NCI-H446 treated with DMSO at 0.1 percent for 48 hours (cell line): ENCODE measurements at regions not wholly inside any gene's neighbourhood (a gene's known extent, or its start where the extent isn't known, plus 50 kb on each side); places are given as distances from the start of the nearest gene placed in this dataset.
A peak's percentile ranks its signal among the peaks of the same experiment; 100 is the strongest.

Source experiments
- DNase-seq: peaks from one replicate; lab custom pipeline; 2025; lab: John Stamatoyannopoulos, UW

DNA sequence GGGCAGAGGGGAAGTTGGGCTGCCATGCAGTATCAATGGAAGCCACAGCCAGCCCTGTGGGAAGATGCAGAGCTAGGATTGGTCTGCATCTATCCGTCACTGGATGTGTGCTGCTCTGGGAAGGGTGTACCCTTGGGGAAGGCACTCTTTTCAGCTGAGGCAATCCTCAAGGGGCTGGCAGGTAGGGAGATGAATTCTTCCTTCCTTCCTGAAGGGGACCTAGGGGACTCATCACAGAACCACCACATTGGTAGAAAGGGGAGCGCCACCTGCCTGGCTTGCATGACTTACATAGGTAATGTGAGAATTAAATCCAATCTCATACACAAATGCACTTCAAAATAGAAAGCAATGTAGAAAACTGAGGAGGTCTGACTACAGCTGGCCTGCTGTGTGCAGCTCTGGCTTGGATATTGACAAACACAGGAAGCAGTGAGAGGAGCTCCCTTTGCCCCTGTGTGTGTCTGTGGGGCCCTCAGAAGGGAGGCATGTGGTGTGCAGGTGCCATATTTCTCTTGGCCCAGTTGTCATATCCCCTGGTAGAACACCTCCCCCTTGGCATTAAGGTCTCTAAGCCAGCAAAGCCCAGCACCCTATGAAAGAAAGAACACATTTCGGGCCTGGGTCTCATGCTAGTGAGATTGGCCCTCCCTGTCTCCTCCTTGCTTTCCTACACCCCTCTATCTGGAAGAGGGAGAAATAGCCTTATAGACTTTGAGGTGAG is 260.3 kb upstream of the MOCS1 start:
- DNase-seq, result no peak

DNA sequence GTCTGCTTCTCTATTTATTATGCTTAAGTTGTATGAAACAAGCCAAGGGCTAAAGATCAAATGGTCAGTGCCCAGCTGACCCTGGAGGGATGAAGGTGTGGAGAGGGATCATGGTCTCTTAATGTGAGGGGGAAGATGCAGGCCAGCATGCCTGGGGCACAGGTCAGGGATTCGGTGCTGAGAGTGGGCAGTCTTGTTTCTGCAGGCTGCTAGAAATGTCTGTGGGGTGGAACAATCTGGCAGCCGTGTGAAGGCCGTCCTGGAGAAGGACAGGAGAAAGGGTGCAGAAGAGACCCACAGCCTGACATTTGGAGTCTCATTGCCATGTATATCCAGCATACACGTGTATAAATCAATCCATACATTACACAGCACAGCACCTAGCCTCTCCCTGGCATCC is 258.3 kb upstream of the MOCS1 start:
- DNase-seq, result no peak

DNA sequence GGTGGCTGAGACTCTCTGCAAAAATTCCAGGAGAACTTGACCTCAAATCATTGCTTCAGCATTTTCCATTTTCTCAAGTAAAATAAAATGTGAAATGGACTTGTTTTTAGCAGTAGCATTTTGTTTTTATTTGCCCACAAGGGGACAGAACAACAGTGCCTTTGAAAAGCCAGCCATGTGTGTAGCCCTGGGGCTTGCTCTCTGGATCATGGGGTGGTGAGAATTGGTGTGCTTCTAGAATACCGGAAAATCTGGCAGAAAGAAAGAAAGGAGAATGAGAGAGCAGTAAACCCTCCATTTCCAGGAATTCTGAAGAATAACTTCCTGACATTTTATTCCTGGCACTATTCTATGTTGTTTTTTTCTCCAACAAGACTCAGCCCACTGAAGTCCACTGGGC is 254.7 kb upstream of the MOCS1 start:
- DNase-seq, result no peak

DNA sequence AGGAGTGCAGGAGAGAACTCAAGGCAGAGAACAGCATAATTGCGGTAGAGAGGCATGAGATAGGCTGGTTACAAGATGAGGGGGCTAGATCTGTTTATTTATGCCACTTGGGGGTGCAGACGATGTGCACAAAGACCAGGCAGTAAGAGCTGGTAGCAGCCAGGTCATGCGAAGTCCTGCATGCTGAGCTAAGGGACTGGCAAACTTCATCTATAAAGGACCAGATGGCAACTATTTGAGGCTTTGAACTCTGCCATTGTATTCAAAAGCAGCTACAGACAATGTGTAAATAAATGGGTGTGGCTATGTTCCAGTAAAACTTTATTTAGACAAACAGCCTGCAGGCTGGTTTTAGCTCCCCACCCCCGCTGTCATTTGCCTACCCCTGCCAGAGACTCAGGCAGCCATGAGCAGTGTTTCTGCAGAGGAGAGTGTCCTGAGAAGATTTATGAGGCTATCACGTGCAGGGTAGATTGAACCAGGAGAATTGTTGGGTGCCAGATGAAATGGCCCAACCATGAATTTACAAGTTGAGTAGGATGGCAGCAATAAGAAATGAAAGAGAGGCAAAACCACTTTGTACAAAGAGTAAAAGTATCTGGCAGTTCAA is 253.4 kb upstream of the MOCS1 start:
- no peak for DNase-seq

DNA sequence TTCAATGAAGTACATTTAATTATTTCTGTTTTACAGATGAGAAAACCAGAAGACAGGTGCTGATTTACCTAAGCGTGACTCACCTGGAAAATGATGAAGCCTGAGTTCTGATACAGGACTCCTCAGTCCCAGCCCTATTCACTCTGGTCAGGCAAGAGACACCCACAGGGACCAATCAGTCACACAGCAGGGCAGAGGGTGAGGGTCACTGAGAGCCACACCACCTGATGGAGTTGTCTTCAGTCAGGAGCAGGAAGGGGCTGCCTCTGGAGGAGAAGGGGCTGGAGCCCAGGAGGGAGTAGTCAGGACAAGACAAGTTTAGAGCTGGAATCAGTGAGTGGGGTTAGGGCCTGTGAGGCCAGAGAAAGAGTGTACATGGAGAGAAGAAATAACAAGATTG is 251.2 kb upstream of the MOCS1 start:
- no peak for DNase-seq

DNA sequence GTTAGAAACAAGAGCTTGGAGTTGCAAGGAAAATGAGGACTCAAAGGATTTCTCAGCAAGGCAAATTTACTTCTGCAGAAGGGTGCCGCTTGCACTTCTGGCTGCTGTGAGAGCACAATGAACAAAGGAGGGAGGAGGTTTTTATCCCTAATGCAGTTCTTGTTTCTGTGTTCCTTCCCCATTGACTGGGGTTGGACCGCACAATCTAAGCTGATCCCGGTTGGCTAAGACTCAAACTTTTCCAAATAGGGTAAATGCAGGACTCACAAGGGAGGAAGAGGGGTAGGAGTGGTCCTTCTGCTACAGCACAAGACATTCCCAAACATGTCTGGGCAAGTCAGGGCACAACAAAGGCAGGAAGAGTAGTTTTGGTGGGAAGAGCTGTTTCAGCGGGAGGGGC is 249.6 kb upstream of the MOCS1 start:
- DNase-seq, result no peak

DNA sequence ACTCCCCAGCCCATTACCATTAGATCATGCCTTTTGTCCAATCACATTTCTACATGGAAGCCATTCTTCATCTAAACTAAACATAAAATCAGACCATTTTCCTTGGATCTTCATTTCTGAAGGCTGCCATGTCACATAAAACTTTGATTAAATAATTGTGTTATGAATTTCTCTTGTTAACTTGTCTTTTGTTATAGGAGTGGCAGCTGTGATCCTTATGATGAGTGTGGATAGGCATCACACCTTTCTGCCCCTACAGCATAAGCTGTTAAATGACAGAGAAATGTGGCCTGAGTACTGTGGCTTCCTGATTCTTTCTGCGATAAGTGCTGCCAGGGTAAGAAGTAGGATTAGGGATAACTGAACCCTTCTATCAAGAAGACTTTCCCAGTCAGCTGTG is 247.1 kb upstream of the MOCS1 start:
- DNase-seq, result no peak

DNA sequence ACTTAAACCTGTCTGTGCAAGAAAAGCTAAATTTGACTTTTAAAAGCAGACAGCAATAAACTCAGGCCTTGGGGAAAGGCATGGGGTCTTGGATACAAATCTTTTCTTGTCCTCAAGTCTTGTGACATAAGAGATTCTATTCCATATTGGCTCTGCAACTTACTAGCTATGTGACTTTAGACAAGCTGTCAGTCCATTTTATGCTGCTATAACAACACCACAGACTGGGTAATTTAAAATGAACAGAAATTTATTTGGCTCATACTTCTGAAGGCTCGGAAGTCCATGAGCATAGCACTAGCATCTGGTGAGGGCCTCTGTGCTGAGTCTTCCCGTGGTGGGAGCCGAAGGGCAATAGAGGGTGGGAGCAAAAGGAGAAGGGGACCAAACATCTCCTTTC is 246.0 kb upstream of the MOCS1 start:
- DNase-seq, result no peak

DNA sequence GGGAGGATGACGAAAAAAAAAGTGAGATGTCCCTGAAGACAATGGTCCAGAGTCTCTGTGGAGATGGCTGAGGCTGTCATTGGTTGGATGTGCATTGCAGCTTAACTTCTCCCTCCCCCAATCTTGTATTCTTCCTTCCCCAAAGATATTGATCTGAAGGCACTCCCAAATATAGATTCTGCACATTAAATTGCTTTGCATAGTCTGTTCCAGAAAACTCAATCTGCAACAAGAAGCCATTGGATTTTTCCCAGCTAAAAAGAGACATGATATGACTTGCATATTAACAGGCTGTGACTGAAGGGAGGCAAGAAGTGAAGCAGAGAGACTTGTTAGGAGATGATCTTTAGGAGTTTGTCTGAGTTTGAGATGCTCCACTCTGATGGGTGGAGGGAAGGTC is 245.2 kb upstream of the MOCS1 start:
- no peak for DNase-seq

DNA sequence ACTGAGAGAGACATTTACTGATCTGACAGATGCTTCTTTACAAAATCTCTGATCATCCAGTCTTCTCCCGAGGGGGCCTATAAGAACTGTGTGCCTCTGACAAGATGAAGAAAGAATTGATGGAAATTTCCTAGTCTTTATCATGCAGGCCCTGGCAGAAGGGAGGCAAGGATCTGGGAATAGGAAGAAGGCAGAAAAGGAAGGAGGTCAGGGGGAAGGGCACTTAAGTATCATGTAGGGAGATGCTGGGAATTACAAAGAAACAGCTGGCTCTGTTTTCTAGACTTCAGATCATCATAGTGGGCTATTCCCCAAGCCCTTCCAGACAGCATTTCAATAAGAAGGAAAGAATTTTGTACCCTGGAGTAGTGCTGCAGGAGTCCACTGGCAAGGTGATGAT is 243.3 kb upstream of the MOCS1 start:
- no peak for DNase-seq

DNA sequence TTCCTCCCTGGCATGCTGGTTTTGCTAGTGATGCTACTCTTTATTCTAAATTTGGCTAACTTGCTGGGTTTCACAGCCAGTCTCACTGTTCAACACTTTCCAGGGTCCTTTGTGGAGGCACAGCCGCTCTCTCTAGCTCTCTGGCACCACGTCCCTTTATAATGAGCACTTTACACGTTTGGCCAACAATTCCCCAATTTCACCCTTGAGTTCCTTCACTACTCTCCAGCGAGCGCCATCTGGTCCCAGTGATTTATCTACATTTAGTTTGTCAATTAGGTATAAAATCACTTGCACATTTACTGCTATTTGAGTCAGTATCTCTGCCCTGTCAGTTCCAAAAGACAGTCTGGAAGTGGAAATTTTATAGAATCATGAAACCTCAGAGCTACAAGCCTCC is 241.9 kb upstream of the MOCS1 start:
- peak; percentile 99 for DNase-seq

DNA sequence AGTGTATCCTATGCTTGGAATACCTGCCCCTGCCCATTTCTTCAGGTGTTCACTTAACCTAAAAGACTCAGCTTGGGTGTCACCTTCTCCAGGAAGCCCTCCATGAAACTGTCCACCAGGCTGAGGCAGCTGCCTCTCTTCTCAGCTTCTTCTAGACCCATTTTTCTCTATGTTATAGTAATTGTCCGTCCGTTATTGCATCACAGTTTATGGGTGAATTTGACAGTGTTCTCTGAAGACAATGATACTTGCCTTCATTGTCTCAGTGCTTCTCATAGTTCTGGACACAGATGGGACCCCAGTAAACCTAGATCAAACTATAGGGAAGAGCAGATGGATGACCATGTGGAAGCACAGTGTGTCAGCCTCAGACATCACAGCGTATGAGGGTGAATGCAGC is 238.0 kb upstream of the MOCS1 start:
- no peak for DNase-seq

DNA sequence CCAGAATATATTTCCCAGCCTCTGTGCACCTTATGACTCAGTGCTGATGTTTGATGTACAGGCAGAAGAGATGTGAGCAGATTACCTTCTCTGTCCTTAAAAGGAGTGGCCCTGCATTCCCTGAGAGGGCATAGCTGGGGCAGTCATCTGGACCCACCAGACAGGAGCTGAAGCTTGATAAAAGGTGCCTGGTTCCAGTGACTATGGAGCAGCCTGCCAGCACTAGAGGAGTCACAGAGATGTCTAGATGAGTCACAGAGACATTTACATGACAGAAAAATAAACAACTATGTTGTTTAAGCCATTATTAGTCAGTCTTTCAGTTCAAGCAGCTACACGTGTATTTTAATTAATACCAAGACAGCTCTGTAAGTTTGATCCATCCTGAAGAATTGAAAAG is 237.1 kb upstream of the MOCS1 start:
- no peak for DNase-seq

DNA sequence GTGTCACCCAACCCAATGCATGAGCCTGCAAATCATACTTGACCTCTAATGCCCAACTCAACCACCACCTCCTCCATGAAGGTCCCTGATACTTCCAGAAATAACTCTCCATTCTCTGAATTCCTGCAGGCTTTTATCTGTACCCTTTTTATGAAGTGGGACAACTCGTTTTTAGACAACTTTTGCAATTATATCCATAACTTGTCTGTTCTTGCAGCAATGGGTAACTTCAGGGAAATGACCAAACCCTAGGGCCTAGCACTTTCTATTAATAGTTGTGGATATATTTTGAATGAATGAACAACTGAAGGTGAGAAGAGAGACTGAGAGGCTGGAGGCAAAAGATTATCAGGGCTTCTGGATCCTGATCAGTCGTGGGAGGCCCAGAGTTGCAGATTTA is 236.6 kb upstream of the MOCS1 start:
- no peak for DNase-seq

DNA sequence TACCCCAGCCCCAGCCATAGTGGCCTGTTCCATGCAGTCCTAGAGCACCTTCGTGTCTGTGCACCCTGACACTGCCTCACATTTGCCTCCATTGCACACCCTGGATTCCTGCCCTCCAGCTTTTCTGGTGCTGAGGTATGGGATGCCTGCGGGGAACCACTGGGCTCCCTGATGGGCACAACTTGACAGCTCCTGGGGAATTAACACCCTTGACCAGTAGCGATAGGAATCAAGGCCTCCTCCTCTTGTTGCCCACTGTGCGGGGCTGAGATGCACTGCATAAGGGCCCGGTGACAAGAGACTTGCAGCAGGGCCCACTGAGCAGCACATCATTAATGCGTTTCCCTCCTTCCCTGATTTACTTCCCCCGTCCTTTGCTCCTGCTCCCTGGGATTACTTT is 235.6 kb upstream of the MOCS1 start:
- no peak for DNase-seq

DNA sequence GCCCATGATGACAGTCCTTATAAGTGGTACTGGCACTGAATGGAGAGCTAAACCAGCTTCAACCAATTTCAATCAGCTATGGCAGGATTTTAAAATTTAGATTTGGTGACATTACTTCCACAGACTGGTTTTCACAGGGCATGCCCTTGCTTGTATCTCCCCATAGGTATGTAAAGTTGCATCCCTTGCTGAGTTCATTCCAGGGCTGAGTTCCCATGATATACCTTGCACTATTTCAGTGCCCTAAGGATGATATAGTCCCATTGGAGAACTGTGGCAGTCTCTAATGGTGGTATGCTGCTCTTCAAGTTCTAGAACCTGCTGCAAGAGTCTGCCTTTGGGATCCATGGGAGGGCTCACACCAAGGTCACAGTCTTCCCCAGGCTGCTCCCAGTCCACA is 232.7 kb upstream of the MOCS1 start:
- no peak for DNase-seq

DNA sequence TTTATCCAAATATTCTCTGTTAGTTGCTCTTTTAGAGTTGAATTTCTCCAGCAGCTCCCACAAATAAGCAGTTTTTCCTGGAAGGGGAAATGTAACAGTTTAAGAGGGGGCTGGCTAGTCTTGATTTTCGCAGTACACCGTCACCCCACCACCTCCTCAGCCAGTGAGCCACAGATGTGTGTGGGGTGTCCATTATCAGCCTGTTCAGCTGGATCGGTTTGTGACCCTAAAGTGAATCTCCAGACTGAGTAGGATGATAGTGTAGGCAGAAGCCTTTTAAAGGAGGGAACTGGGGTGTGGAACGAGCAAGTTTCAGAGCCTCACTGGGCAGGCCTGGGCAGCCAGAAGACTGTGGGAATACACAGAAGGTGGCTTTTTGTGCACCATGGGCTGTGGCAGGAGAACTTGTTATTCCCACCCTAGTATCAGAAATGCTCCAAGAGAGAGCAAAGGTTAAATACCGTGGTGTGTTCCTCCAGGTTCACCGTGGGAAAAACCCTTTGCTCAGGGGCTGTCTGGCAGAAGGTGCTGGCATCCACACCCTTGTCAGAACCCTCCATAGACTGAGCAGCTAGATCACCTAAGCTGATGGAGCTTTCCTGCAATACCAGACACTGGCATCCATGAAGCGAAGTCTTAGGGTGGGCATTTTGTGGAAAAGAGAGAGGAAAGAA is 230.9 kb upstream of the MOCS1 start:
- no peak for DNase-seq

DNA sequence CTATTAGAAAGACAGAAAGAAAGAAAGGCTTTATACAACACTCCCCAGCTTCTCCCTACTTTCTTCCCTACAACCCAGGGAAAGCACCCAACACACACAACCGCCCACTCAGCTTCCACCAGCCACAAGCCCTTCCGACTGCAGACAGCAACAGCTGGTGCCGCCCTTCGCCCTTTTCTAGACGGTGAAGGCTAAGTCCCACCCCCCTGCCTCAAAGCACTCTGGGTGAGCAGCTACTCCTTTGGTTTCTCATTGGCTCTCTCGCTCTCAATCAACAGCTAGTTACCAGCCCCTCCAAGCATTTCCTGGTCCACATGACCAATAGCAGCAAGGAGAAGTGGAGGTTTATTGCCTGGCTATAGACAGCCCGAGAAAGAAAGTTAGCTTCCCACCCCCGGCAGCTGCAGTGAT is 230.1 kb upstream of the MOCS1 start:
- DNase-seq, result no peak

DNA sequence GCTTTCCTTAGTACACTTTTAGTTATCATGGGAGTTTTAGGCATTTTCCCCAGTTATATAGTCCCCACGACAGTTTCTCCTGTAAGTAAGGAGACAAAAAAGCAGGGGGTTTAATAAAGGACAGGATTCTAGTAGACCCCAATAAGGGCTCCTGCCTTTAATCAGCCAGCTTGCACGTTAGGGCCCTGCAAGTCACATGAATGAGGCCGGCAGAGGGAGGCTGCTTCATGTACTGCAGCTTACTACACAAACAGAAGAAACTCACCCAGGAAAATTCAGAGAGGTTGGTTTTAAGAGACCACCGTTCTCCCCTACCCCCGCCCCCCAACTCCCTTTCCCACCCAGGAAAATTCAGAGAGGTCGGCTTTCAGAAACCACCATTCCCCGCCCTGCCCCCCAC is 229.7 kb upstream of the MOCS1 start:
- no peak for DNase-seq

DNA sequence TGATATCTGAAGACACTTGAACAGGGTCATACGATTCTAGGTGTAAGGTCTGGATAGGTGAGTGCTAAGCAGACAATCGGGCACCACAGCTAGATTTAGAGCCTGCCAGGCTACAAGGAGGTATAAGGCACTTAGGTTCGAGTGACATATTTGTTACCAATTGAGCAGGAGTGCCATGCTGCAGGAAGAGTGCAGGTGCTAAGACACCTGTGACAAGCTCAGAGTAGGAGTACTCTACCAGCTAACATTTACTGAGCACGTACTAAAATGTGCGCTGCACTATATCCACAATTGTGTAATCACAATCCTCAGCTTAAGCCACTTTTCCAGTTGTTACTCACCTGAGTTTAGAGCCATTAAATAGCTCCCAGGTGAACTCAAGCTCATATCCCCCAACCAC is 227.8 kb upstream of the MOCS1 start:
- DNase-seq, result no peak

DNA sequence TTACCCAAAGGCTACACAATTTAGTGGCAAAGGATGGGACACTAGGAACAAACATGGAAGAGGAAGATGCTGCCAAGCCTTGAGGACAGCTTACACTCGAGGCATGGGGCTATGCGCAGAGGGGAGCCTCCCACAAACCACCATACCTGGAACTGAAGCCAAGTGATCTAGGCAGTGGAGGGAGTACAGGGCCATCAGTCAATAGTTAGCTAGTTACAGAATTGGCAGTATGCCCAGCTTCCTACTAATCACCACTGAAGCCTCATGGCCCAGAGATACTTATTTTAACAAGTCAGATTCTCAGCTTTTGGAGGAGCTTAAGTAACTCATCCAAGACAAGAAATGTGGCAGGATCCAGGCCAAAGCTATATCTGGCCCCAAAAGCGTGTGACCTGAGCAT is 226.6 kb upstream of the MOCS1 start:
- peak; percentile 99 for DNase-seq

DNA sequence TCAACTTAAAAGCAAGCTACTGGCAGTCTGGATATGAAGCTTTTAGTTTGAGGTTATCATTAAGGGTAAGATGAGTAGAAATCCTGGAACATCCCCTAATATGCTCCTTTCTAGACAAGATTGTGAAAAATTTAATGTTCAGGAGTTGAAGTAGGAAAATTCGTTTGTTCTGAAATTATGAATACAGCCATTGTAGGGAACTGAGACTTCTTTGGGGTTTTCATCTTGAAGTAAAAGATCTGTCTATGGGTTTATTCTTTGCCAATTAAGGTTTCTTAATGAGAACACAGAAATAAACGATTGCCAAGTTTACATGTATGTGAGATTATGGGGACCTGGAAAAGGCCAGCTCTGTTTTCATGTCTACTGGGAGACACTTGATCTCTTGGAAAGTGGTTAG is 225.6 kb upstream of the MOCS1 start:
- no peak for DNase-seq

DNA sequence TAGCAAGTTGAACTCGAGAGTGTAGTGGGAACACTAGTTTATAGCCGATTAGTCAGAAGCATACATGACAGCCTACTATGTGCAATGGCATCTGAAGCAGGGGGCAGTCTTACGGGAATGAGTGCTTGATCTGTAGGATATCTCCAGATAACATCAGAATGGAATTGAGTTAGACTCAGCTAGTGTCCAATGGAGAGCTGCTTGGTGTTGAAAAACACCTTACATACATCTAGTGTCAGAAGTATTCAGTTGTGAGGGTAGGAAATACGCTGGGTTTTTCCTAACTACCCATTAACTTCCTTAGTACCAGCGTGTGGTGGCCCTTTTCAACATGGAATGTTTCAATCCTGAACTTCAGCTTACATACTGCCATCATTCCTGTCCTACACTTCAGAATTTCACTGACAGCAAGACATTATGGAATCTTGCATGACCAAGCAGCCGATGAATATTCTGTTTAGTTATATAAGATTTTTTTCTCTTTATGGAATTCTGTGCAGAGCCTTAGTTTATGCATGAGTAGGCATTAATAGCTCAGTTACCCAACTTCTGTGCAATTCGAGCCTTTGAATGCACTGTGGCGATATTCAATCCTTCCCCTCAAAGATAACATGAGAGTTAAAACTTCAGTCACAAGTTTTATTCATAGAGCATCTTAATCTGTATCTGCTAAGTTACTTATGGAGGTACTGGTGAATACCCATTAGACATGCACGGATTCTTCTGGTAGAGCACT is 218.6 kb upstream of the MOCS1 start:
- no peak for DNase-seq
